ENCODE measurements at regions not wholly inside any gene's neighbourhood (a gene's known extent, or its start where the extent isn't known, plus 50 kb on each side); places are given as distances from the start of the nearest gene placed in this dataset.
"Not testable (repeated sequence)": the region's sequence is repeated elsewhere in the genome, so short reads cannot be mapped to it uniquely, and the experiment has no call there.

DNA sequence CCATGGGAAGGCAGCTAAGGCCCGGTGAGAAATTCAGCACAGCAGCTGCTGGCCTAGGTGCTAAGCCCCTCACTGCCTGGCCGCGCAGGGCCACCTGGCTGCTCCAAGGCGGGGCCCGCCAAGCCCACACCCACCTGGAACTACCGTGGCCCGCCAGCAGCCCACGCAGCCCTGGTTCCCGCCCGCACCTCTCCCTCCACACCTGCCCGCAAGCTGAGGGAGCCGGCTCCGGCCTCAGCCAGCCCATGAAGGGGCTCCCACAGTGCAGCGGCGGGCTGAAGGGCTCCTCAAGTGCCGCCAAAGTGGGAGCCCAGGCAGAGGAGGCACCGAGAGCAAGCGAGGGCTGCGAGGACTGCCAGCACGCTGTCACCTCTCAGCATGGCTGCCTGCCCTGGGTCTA lies 146.9 kb upstream of the APOOL start:
- not testable (repeated sequence) for DNase-seq (ENCODE audit: low read depth in 4 of 4, low spot score in 3 of 4)

DNA sequence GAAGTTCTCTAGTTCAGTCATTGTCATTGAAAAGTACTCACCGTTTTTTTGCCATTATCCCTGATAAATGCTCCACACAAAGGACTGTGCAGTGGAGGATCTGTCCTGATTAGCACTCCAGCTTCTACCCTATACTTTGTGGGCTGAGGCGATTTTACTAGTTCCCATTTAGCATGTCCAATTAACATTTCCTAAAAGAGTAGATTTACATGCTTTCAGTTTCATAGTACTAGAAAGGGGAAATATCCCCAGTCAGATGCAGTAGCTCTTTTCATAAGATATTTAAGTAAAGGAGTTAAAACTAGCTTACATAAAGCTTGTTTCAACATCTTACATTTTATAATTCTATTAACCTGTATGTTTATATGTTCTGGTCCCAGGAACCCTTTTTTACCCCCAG lies 144.9 kb upstream of the APOOL start:
- DNase-seq (ENCODE audit: low read depth in 4 of 4, low spot score in 3 of 4) = not testable (repeated sequence)

DNA sequence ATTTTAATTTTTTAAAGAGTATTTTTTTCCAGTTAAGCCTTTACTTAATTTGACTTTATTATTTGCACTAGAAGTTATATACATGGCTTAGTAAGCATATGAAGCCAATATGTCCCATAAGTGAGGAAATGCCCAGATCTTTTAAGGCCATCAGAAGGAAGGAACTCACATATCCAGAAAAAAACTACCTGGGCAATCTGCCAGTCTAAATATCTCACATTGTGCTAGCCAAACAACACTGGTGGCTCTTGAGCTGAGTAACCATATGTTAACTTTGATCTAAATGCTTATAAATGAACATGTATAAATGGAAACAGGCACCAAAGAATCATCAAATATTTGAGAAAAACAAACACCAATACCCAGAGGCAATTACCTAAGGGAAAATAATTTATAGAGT lies 138.6 kb upstream of the APOOL start:
- DNase-seq (ENCODE audit: low read depth in 4 of 4, low spot score in 3 of 4) = no peak

DNA sequence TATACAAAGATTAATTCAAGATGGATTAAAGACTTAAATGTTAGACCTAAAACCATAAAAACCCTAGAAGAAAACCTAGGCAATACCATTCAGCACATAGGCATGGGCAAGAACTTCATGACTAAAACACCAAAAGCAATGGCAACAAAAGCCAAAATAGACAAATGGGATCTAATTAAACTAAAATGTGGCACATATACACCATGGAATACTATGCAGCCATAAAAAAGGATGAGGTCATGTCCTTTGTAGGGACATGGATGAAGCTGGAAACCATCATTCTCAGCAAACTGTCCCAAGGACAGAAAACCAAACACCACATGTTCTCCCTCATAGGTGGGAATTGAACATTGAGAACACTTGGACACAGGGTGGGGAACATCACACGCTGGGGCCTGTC lies 133.4 kb upstream of the APOOL start:
- not testable (repeated sequence) for DNase-seq (ENCODE audit: low read depth in 4 of 4, low spot score in 3 of 4)

DNA sequence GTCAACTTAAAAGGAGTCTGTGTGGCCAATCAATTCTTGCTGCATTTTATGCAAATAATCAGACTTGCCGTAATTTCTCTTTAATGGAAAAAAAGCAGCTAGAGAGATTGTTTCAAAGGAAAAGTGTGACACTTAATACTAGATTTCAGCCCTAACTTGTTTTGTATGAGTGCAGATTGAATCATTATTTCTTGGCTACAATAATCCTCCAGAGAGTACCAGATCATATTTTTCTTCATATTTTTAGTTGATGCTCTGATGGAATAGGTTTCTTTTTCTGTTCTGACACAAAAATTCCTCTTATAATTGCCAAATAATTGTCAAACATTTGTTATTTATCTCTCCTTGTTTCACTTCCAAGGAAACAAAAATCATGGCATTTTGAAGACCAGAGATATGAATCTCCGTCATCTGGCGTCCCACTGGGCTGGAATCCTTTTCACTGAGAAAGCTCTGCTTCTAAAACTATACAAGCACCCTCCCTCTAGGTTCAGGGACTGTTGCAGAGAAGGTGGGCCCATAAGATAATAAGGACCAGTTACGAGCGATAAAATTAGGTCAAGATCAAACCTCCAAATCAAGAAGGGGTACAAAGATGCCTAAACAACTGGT lies 131.4 kb upstream of the APOOL start:
- not testable (repeated sequence) for DNase-seq (ENCODE audit: low read depth in 4 of 4, low spot score in 3 of 4)

DNA sequence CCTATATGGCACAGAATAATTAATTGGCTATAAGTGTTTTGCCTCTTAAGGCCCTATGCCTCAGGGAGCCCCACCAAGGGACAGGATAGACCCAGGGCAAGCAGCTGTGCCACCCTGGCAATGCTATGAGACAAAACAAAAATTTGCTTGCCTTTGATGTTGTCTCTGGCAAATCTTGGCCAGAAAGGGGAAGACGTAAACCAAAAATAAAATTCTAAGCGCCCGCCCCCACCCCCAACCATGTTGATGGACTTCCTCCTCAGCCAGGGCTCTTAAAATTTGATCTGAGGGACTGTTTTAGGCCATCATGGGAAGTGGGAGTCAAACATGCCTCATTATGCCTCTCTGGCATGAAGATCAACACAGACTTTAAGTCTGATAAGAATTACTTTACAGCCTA lies 130.5 kb upstream of the APOOL start:
- no peak for DNase-seq (ENCODE audit: low read depth in 4 of 4, low spot score in 3 of 4)

DNA sequence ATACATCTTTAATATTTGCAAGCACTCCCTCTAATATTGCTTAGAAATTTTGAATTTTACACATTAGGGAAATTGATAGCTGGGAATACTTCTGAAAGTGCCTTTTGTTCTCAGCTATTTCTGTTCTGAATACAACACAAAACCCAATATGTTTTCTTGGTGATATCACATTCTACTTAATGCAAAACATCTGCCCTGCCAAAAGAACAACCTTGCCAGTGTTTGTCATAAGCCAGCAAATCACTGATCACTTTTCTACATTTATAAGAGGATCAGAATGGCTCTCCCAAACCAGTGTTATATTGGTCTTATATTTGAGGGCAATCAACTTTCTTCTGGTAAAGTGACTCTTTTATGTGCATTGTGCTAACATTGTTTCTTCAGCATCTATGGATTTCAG lies 126.8 kb upstream of the APOOL start:
- DNase-seq (ENCODE audit: low read depth in 4 of 4, low spot score in 3 of 4) = no peak

DNA sequence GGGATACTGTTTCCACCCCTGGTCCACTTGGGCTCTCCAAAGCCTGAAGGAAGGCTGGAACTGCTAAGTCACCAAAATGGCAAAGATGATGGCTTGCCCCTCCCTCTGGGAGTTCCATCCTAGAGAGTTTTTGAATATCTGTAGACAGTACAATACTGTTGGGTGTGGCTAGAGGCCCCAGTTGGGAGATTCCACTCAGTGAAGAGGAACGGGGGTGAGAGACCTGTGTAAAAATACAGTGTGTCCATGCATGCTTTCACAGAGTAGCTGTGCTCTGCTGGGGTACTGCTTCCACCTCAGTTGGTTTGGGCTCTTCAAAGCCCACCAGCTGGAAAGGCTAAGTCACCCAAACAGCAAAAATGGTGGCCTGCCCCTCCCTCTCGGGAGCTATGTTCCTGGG lies 109.8 kb upstream of the APOOL start:
- DNase-seq (ENCODE audit: low read depth in 4 of 4, low spot score in 3 of 4) = no peak

DNA sequence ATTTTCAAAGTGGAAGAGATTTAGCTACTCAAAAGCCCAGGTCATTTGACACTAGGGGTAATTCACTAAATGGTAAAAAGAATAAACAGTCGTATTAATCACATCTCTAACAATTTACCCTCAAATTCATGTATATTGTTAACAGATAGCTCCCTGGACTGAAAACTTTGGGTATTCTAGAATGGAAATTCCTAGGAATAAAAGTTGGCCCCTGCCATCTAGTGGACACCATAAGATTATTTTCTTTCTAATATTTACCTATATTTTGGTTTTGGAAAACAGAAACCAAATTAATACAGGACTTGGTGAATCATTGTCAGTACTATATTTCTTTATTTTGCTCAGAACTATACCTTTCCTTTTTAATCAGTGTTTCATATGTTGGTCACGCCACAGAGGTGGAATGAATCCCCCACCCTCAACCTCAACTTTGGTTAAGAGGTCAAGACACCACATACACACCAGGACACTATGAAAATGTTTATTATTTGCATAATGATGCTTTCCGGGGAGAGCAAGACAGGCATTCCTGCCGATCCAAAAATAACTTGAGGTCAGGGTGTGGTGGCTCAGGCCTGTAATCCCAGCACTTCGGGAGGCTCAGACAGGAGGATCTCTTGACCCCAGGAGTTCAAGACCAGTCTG lies 96.2 kb upstream of the APOOL start:
- peak in 1 of 4 donors; percentile 0 for DNase-seq (ENCODE audit: low read depth in 4 of 4, low spot score in 3 of 4)

DNA sequence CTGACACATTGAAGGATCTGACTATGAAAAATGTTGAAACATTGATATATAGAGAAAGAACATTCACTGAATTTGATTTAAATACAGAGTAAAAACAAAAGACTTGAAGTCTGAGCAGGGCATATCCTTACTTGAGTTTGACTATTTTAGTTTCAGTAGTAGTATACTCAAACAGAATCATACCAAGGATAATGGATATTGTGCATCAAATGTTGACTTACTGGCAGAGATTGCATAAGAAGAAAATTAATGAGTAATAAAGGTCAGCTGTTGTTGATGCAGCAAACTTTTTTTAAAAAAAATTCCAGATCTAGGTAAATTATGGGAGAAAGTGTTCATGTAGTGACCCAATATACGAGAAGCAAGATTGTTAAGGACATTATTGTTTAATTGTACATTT lies 94.5 kb upstream of the APOOL start:
- DNase-seq (ENCODE audit: low read depth in 4 of 4, low spot score in 3 of 4) = no peak

DNA sequence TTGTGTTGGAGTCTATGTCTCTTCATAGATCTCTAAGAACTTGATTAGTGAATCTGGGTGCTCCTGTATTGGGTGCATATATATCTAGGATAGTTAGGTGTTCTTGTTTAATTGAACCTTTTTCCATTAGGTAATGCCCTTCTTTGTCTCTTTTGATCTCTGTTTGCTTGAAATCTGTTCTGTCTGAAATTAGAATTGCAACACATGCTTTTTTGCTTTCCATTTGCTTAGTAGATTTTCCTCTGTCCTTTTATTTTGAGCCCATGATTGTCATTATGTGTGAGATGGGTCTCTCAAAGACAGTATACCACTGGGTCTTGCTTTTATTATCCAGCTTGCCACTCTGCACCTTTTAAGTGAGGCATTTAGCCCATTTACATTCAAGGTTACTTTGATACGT lies 79.1 kb upstream of the APOOL start:
- DNase-seq (ENCODE audit: low read depth in 4 of 4, low spot score in 3 of 4) = no peak

DNA sequence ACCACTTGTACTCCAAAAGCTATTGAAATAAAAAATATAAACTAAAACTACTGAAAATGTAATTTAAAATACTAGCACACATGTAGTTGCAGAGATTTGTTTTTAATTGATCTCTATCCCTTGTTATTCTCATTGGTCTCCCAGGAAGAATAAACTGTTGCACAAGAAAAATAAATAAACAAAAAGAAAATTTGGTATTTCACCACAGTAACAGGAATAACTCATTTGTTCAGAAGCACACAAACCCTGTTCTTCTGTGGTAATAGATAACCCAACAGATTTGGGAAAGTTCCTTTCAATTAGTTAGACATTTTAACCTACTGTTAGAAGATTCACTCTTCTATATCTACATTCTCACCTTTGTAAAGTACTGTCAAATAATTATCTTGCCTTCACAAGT lies 70.9 kb upstream of the APOOL start:
- DNase-seq (ENCODE audit: low read depth in 4 of 4, low spot score in 3 of 4) = no peak

DNA sequence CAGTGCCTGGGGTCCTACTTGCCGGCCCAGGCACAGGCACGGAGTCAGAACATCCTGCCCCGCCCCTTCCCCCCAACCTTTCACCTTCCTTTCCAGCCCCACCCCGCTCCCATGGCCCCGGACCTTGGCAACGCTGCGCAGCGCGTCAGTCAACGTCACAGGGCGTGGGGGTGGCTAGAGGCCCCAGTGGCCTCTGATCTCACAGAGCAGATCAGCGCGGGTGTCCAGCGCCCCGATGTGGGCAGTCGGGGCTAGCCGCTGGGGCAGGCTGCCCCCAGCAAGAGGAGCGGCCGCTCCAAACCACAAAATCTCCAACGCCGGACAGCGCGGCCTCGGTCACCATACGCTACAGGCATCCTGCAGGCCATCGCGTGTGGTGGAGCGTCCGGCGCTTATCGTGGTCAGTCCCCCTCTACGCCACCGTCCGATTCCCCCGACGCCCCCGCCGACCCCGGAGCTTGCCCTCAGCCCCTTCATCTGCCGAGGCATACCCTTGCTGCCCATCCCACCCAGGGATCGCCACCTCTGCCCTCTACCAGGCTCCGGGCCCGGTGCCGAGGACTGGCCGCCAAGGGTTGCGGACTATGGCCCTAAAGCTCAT lies 69.6 kb upstream of the APOOL start:
- DNase-seq (ENCODE audit: low read depth in 4 of 4, low spot score in 3 of 4) = no peak
